Activated CD4-positive, alpha-beta T cell treated with anti-CD3 and anti-CD28 coated beads for 36 hours (primary cell): ENCODE measurements at regions not wholly inside any gene's neighbourhood (a gene's known extent, or its start where the extent isn't known, plus 50 kb on each side); places are given as distances from the start of the nearest gene placed in this dataset.
A peak's percentile ranks its signal among the peaks of the same experiment; 100 is the strongest.

Source experiments
- ATAC-seq: fragments of 200-7000 bp; cut with Tn5 transposase; one replicate; pipeline ENCODE4 v1.10.0; 2021; ENCODE audit warnings: mild to moderate bottlenecking, moderate library complexity
- CTCF ChIA-PET: fragments of 350-600 bp; sonication (Branson Sonifier 250); formaldehyde crosslinking; loops from one replicate; lab custom pipeline; 2021; ENCODE audit warnings: antibody characterized with exemption; lab: Charles Lee
- POLR2A ChIA-PET: fragments of 350-600 bp; sonication (Branson Sonifier 250); formaldehyde crosslinking; loops from one replicate; lab custom pipeline; 2021; ENCODE audit warnings: antibody characterized with exemption, inconsistent platforms; lab: Charles Lee
- DNase-seq: peaks from one replicate; pipeline ENCODE4 v3.0.0-alpha.2; 2020
- H3K27ac Mint-ChIP-seq: one replicate; pipeline ENCODE4 v1.8.0; 2021; ENCODE audit warnings: mixed read lengths
- H3K27me3 Mint-ChIP-seq: one replicate; pipeline ENCODE4 v1.8.0; 2021; ENCODE audit warnings: mixed read lengths
- H3K36me3 Mint-ChIP-seq: one replicate; pipeline ENCODE4 v1.8.0; 2021; ENCODE audit warnings: low read depth, mixed read lengths
- H3K4me1 Mint-ChIP-seq: one replicate; pipeline ENCODE4 v1.8.0; 2021; ENCODE audit warnings: mixed read lengths
- H3K4me3 Mint-ChIP-seq: one replicate; pipeline ENCODE4 v1.8.0; 2021; ENCODE audit warnings: mild to moderate bottlenecking, moderate library complexity, mixed read lengths
- H3K9me3 Mint-ChIP-seq: one replicate; pipeline ENCODE4 v1.8.0; 2021; ENCODE audit warnings: low read depth, mixed read lengths
- intact Hi-C, 2 experiments: fragments of 100-400 bp; cut with DNase I in 1 of 2; cut with micrococcal nuclease in 1 of 2; formaldehyde crosslinking; loops; one replicate each; pipeline versions ENCODE4 v1.14.2 to v1.15.1; 2022 to 2024; cut with DNase I, micrococcal nuclease

- CTCF ChIA-PET, result no interaction called here
- no peaks in the 10 kb centered on the region for H3K36me3 Mint-ChIP-seq
- ATAC-seq, result peak; percentile 70
- DNase-seq, result no peak
- no peak overlapping the region for H3K4me3 Mint-ChIP-seq
- H3K4me1 Mint-ChIP-seq, result peaks cover 20% of the 10 kb centered on the region
- POLR2A ChIA-PET, result no interaction called here
- no peaks in the 10 kb centered on the region for H3K9me3 Mint-ChIP-seq
- H3K27me3 Mint-ChIP-seq, result no peaks in the 10 kb centered on the region
- intact Hi-C loops, result loop anchor here in 1 of 2 experiments (2.0 kb wide), 1 partner anchor 16 kb away; no protein-coding TSS in a partner anchor
- no peak overlapping the region for H3K27ac Mint-ChIP-seq
Measured at GRCh38 chrX:42090395-42090794, 167.0 kb upstream of the CASK start.

GRCh38 chrX:42089031-42089430, 165.7 kb upstream of the CASK start:
- intact Hi-C loops, result no loop called here
- DNase-seq, result no peak
- no peaks in the 10 kb centered on the region for H3K9me3 Mint-ChIP-seq
- POLR2A ChIA-PET, result no interaction called here
- no peak overlapping the region for H3K27ac Mint-ChIP-seq
- H3K4me1 Mint-ChIP-seq, result peaks cover 17% of the 10 kb centered on the region
- no peak for ATAC-seq
- CTCF ChIA-PET, result no interaction called here
- H3K4me3 Mint-ChIP-seq, result no peak overlapping the region
- no peaks in the 10 kb centered on the region for H3K27me3 Mint-ChIP-seq
- H3K36me3 Mint-ChIP-seq, result no peaks in the 10 kb centered on the region

- ChIA-PET CTCF (no interaction called here), POLR2A (no interaction called here)
- ATAC-seq (no peak), DNase-seq (no peak)
- H3K27ac Mint-ChIP-seq, result no peak overlapping the region
- H3K9me3 Mint-ChIP-seq, result no peaks in the 10 kb centered on the region
- peaks cover 14% of the 10 kb centered on the region for H3K4me1 Mint-ChIP-seq
- no peaks in the 10 kb centered on the region for H3K36me3 Mint-ChIP-seq
- intact Hi-C loops, result no loop called here
- no peaks in the 10 kb centered on the region for H3K27me3 Mint-ChIP-seq
- H3K4me3 Mint-ChIP-seq, result no peak overlapping the region
Measured at GRCh38 chrX:42087960-42088359, 164.6 kb upstream of the CASK start.

- CTCF ChIA-PET, result no interaction called here
- H3K9me3 Mint-ChIP-seq, result no peaks in the 10 kb centered on the region
- ATAC-seq (no peak), DNase-seq (no peak)
- POLR2A ChIA-PET, result no interaction called here
- intact Hi-C loops, result no loop called here
- H3K27ac Mint-ChIP-seq, result no peak overlapping the region
- peaks cover 11% of the 10 kb centered on the region for H3K4me1 Mint-ChIP-seq
- no peak overlapping the region for H3K4me3 Mint-ChIP-seq
- H3K36me3 Mint-ChIP-seq, result no peaks in the 10 kb centered on the region
- H3K27me3 Mint-ChIP-seq, result no peaks in the 10 kb centered on the region
Measured at GRCh38 chrX:42085836-42086235, 162.5 kb upstream of the CASK start.

GRCh38 chrX:42079968-42080367, 156.6 kb upstream of the CASK start:
- no peak overlapping the region for H3K27ac Mint-ChIP-seq
- H3K27me3 Mint-ChIP-seq, result peaks cover 2% of the 10 kb centered on the region
- H3K4me3 Mint-ChIP-seq, result no peak overlapping the region
- ChIA-PET CTCF (no interaction called here), POLR2A (no interaction called here)
- H3K9me3 Mint-ChIP-seq, result no peaks in the 10 kb centered on the region
- H3K36me3 Mint-ChIP-seq, result no peaks in the 10 kb centered on the region
- H3K4me1 Mint-ChIP-seq, result peaks cover 4% of the 10 kb centered on the region
- intact Hi-C loops, result no loop called here
- DNase-seq, result no peak
- ATAC-seq, result no peak

DNA sequence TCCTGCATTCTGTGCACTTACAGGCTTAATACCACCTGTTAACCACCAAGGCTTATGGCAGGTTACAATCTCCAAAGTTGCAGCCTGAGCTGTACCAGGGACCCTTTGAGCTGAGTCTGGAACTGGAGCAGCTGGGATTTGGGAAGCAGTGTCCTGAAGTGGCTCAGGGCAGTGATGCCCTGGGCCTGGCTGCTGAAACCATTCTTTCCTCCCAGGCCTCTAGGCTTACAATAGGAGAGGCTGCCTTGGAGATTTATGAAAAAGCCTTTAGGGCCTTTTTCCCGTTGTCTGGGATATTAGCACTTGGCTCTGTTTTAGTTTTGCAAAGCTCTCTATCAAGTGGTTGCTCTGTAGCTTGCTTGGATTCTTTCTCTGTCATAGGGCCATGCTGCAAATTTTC, 154.3 kb upstream of the CASK start:
- Mint-ChIP-seq H3K4me1 (peaks cover 4% of the 10 kb centered on the region), H3K9me3 (no peaks in the 10 kb centered on the region), H3K27me3 (peaks cover 2% of the 10 kb centered on the region), H3K4me3 (no peak overlapping the region), H3K36me3 (no peaks in the 10 kb centered on the region), H3K27ac (no peak overlapping the region)
- ChIA-PET POLR2A (no interaction called here), CTCF (interaction anchor here (0.6 kb wide), 1 partner anchor 75 kb away, joined by 3 read pairs; no protein-coding TSS in a partner anchor)
- intact Hi-C loops, result no loop called here
- ATAC-seq, result no peak
- no peak for DNase-seq

- CTCF ChIA-PET, result no interaction called here
- Mint-ChIP-seq H3K4me1 (peaks cover 4% of the 10 kb centered on the region), H3K27me3 (peaks cover 2% of the 10 kb centered on the region), H3K9me3 (no peaks in the 10 kb centered on the region), H3K36me3 (no peaks in the 10 kb centered on the region), H3K27ac (no peak overlapping the region), H3K4me3 (no peak overlapping the region)
- POLR2A ChIA-PET, result no interaction called here
- intact Hi-C loops, result no loop called here
- DNase-seq, result no peak
- peak; percentile 36 for ATAC-seq
Measured at GRCh38 chrX:42075032-42075431, 151.7 kb upstream of the CASK start.

GRCh38 chrX:42073448-42073847, 150.1 kb upstream of the CASK start:
- CTCF ChIA-PET, result no interaction called here

GRCh38 chrX:42070866-42071265, 147.5 kb upstream of the CASK start:
- no peaks in the 10 kb centered on the region for H3K9me3 Mint-ChIP-seq
- H3K4me1 Mint-ChIP-seq, result peaks cover 4% of the 10 kb centered on the region
- no peak for DNase-seq
- ATAC-seq, result no peak
- H3K36me3 Mint-ChIP-seq, result no peaks in the 10 kb centered on the region
- no peak overlapping the region for H3K4me3 Mint-ChIP-seq
- CTCF ChIA-PET, result no interaction called here
- H3K27ac Mint-ChIP-seq, result no peak overlapping the region
- intact Hi-C loops, result no loop called here
- POLR2A ChIA-PET, result no interaction called here
- H3K27me3 Mint-ChIP-seq, result no peaks in the 10 kb centered on the region

More at GRCh38 chrX:42073448-42073847, 150.1 kb upstream of the CASK start:
- peaks cover 4% of the 10 kb centered on the region for H3K4me1 Mint-ChIP-seq
- H3K27me3 Mint-ChIP-seq, result peaks cover 2% of the 10 kb centered on the region
- H3K4me3 Mint-ChIP-seq, result no peak overlapping the region
- intact Hi-C loops, result no loop called here
- ATAC-seq (no peak), DNase-seq (no peak)
- POLR2A ChIA-PET, result no interaction called here
- H3K36me3 Mint-ChIP-seq, result no peaks in the 10 kb centered on the region
- no peak overlapping the region for H3K27ac Mint-ChIP-seq
- no peaks in the 10 kb centered on the region for H3K9me3 Mint-ChIP-seq

DNA sequence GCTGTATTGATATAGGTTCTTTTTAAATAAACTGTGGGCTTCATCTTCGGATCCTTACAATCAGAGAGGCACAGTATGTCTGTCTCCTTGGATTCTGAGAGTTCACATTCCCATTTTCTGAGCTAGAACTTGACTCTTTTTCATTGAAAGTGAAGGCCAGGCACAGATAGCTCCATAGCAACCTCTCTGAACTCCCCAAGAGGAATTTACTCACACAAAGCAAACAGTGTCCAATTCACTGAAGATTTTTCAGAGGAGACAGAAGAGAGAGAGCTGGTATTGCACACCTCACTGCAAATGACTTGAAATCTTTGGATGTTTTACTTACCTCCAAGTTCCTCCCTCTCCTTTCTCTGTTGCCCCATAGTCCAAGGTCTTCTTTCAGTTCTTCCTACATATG, 130.9 kb upstream of the CASK start:
- POLR2A ChIA-PET, result no interaction called here
- H3K27me3 Mint-ChIP-seq, result no peaks in the 10 kb centered on the region
- CTCF ChIA-PET, result no interaction called here
- H3K9me3 Mint-ChIP-seq, result no peaks in the 10 kb centered on the region
- intact Hi-C loops, result no loop called here
- no peak overlapping the region for H3K27ac Mint-ChIP-seq
- no peak for DNase-seq
- ATAC-seq, result no peak
- H3K4me1 Mint-ChIP-seq, result no peaks in the 10 kb centered on the region
- no peaks in the 10 kb centered on the region for H3K36me3 Mint-ChIP-seq
- no peak overlapping the region for H3K4me3 Mint-ChIP-seq

GRCh38 chrX:42050345-42050744, 127.0 kb upstream of the CASK start:
- intact Hi-C loops, result no loop called here
- Mint-ChIP-seq H3K27ac (no peak overlapping the region), H3K27me3 (no peaks in the 10 kb centered on the region), H3K36me3 (no peaks in the 10 kb centered on the region), H3K9me3 (no peaks in the 10 kb centered on the region), H3K4me1 (no peaks in the 10 kb centered on the region), H3K4me3 (no peak overlapping the region)
- ATAC-seq, result no peak
- POLR2A ChIA-PET, result no interaction called here
- DNase-seq, result no peak
- CTCF ChIA-PET, result no interaction called here

- Mint-ChIP-seq H3K36me3 (no peaks in the 10 kb centered on the region), H3K9me3 (no peaks in the 10 kb centered on the region), H3K27me3 (no peaks in the 10 kb centered on the region), H3K4me1 (no peaks in the 10 kb centered on the region), H3K27ac (no peak overlapping the region), H3K4me3 (no peak overlapping the region)
- intact Hi-C loops, result no loop called here
- ChIA-PET CTCF (interaction anchor here (0.7 kb wide), 1 partner anchor 250 kb away, joined by 3 read pairs; no protein-coding TSS in a partner anchor), POLR2A (no interaction called here)
- ATAC-seq, result no peak
- no peak for DNase-seq
Measured at GRCh38 chrX:42047886-42048285, 124.5 kb upstream of the CASK start.

- Mint-ChIP-seq H3K9me3 (peaks cover 6% of the 10 kb centered on the region), H3K4me1 (no peaks in the 10 kb centered on the region), H3K36me3 (peaks cover 4% of the 10 kb centered on the region), H3K27ac (no peak overlapping the region), H3K4me3 (no peak overlapping the region), H3K27me3 (no peaks in the 10 kb centered on the region)
- DNase-seq (no peak), ATAC-seq (no peak)
- intact Hi-C loops, result no loop called here
- ChIA-PET CTCF (no interaction called here), POLR2A (no interaction called here)
Measured at GRCh38 chrX:42028109-42028508, 104.8 kb upstream of the CASK start.
